Neural cell (in vitro differentiated cells): ENCODE measurements at regions not wholly inside any gene's neighbourhood (a gene's known extent, or its start where the extent isn't known, plus 50 kb on each side); places are given as distances from the start of the nearest gene placed in this dataset.

ENCODE experiments used
- H2AFZ ChIP-seq: fragments of 200-600, 300-800 bp; sonication (generic), shearing (Covaris generic); 2 replicates; pipeline ENCODE4 v1.6.0; 2014; ENCODE audit warnings: low read depth, mild to moderate bottlenecking, antibody characterized with exemption, low read length, moderate library complexity
- H3F3A ChIP-seq: fragments of 200-600 bp; shearing (Covaris generic); 2 replicates; pipeline ENCODE4 v1.6.1; 2016; ENCODE audit warnings: mild to moderate bottlenecking, moderate library complexity, mixed read lengths, antibody characterized with exemption, low read length; ENCODE audit not compliant: insufficient read depth, poor library complexity, severe bottlenecking
- H3K27ac ChIP-seq: fragments of 200-600, 300-800 bp; sonication (generic), shearing (Covaris generic); 2 replicates; pipeline ENCODE4 v1.5.1; 2014; ENCODE audit warnings: mild to moderate bottlenecking, low read length, moderate library complexity
- H3K27me3 ChIP-seq: fragments of 300-800, 200-600 bp; sonication (generic), shearing (Covaris generic); 2 replicates; pipeline ENCODE4 v1.6.0; 2014; ENCODE audit warnings: mild to moderate bottlenecking, low read depth, low read length, moderate library complexity; ENCODE audit not compliant: insufficient read depth
- H3K36me3 ChIP-seq: fragments of 300-800, 200-600 bp; sonication (generic), shearing (Covaris generic); 2 replicates; pipeline ENCODE4 v1.5.1; 2014; ENCODE audit warnings: mild to moderate bottlenecking, antibody characterized with exemption, low read length, moderate library complexity; ENCODE audit not compliant: insufficient read depth
- H3K4me2 ChIP-seq: fragments of 300-800, 200-600 bp; sonication (generic), shearing (Covaris generic); 2 replicates; pipeline ENCODE4 v1.6.0; 2014; ENCODE audit warnings: mild to moderate bottlenecking, low read length
- H3K4me3 ChIP-seq: fragments of 300-800, 200-600 bp; sonication (generic), shearing (Covaris generic); 2 replicates; pipeline ENCODE4 v1.5.1; 2014; ENCODE audit warnings: mild to moderate bottlenecking, low read length, moderate library complexity
- H3K79me2 ChIP-seq: fragments of 200-600 bp; shearing (Covaris generic); replicated peaks from 2 replicates; pipeline ENCODE4 v1.6.0; 2014; ENCODE audit warnings: mild to moderate bottlenecking, low read length, moderate library complexity; ENCODE audit not compliant: insufficient read depth
- H3K9ac ChIP-seq: fragments of 300-800, 200-600 bp; sonication (generic), shearing (Covaris generic); 2 replicates; pipeline ENCODE4 v1.6.1; 2016; ENCODE audit warnings: mild to moderate bottlenecking, low read length, mixed read lengths
- H3K9me2 ChIP-seq: fragments of 200-600 bp; shearing (Covaris generic); 2 replicates; pipeline ENCODE4 v1.6.1; 2016; ENCODE audit warnings: mild to moderate bottlenecking, low read length, mixed read lengths; ENCODE audit not compliant: insufficient read depth
- H3K9me3 ChIP-seq: fragments of 200-600, 300-800 bp; sonication (generic), shearing (Covaris generic); 2 replicates; pipeline ENCODE4 v1.6.1; 2016; ENCODE audit warnings: mild to moderate bottlenecking, mixed run types, low read length, moderate library complexity, mixed read lengths
- H4K20me1 ChIP-seq: fragments of 200-600 bp; shearing (Covaris generic); 2 replicates; pipeline ENCODE4 v1.6.1; 2016; ENCODE audit warnings: mild to moderate bottlenecking, mixed run types; ENCODE audit not compliant: insufficient read depth
- EZH2 ChIP-seq: fragments of 200-600, 300-800 bp; shearing (Covaris generic), sonication (generic); IDR thresholded peaks from 2 replicates; pipeline ENCODE4 v1.6.1; 2014; ENCODE audit warnings: antibody characterized with exemption, low read length, borderline replicate concordance, mild to moderate bottlenecking; ENCODE audit not compliant: insufficient read depth, poor library complexity, severe bottlenecking
- MXI1 ChIP-seq: fragments of 450-650 bp; conservative IDR thresholded peaks from 2 replicates; pipeline ENCODE4 v1.6.1; 2014; ENCODE audit warnings: antibody characterized with exemption, mild to moderate bottlenecking; ENCODE audit not compliant: poor library complexity, severe bottlenecking
- POLR2AphosphoS5 ChIP-seq: IDR thresholded peaks from 2 replicates; pipeline ENCODE4 v1.6.1; 2012
- RAD21 ChIP-seq: fragments of 450-650 bp; conservative IDR thresholded peaks from 2 replicates; pipeline ENCODE4 v1.6.1; 2014; ENCODE audit warnings: antibody characterized with exemption, mild to moderate bottlenecking, moderate library complexity
- SMC3 ChIP-seq: fragments of 450-650 bp; conservative IDR thresholded peaks from 2 replicates; pipeline ENCODE4 v1.6.1; 2014; ENCODE audit warnings: antibody characterized with exemption, mild to moderate bottlenecking, moderate library complexity; ENCODE audit not compliant: poor library complexity
- TAF1 ChIP-seq: IDR thresholded peaks from 2 replicates; pipeline ENCODE4 v1.6.1; 2012; ENCODE audit warnings: low read depth
- TF ChIP-seq, protein P1 (sequence below): fragments of 450-650 bp; IDR thresholded peaks from 2 replicates; pipeline ENCODE4 v1.5.1; 2014; ENCODE audit warnings: antibody characterized with exemption, mild to moderate bottlenecking, moderate library complexity; ENCODE audit not compliant: poor library complexity, severe bottlenecking
- TF ChIP-seq, protein P2 (sequence below): IDR thresholded peaks from 2 replicates; pipeline ENCODE4 v1.6.1; 2012; ENCODE audit warnings: borderline replicate concordance

DNA sequence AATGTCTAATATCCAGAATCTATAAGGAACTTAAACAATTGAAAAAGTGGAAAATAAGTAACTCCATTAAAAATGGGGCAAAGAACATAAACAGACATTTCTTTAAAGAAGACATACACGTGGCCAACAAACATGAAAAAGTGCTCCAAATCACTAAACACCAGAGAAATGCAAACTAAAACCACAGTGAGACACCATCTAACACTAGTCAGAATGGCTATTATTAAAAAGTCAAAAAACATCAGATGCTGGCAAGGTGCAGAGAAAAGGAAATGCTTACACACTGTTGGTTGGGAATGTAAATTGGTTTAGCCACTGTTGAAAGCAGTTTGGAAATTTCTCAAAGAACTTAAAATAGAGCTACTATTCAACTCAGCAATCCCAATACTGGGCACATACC, 169.2 kb upstream of the MANEA start:
- Histone ChIP-seq H4K20me1 (no peaks in the 10 kb centered on the region), H3K4me3 (no peak overlapping the region), H3F3A (no peaks in the 10 kb centered on the region), H3K79me2 (no peaks in the 10 kb centered on the region), H3K4me2 (no peak overlapping the region), H3K9ac (no peak overlapping the region), H3K36me3 (no peaks in the 10 kb centered on the region), H2AFZ (no peak overlapping the region), H3K9me3 (no peaks in the 10 kb centered on the region), H3K27ac (no peak overlapping the region), H3K9me2 (no peaks in the 10 kb centered on the region), H3K27me3 (no peaks in the 10 kb centered on the region)
- TF ChIP-seq, protein P1, sequence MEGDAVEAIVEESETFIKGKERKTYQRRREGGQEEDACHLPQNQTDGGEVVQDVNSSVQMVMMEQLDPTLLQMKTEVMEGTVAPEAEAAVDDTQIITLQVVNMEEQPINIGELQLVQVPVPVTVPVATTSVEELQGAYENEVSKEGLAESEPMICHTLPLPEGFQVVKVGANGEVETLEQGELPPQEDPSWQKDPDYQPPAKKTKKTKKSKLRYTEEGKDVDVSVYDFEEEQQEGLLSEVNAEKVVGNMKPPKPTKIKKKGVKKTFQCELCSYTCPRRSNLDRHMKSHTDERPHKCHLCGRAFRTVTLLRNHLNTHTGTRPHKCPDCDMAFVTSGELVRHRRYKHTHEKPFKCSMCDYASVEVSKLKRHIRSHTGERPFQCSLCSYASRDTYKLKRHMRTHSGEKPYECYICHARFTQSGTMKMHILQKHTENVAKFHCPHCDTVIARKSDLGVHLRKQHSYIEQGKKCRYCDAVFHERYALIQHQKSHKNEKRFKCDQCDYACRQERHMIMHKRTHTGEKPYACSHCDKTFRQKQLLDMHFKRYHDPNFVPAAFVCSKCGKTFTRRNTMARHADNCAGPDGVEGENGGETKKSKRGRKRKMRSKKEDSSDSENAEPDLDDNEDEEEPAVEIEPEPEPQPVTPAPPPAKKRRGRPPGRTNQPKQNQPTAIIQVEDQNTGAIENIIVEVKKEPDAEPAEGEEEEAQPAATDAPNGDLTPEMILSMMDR: no peak
- TF ChIP-seq, protein P2, sequence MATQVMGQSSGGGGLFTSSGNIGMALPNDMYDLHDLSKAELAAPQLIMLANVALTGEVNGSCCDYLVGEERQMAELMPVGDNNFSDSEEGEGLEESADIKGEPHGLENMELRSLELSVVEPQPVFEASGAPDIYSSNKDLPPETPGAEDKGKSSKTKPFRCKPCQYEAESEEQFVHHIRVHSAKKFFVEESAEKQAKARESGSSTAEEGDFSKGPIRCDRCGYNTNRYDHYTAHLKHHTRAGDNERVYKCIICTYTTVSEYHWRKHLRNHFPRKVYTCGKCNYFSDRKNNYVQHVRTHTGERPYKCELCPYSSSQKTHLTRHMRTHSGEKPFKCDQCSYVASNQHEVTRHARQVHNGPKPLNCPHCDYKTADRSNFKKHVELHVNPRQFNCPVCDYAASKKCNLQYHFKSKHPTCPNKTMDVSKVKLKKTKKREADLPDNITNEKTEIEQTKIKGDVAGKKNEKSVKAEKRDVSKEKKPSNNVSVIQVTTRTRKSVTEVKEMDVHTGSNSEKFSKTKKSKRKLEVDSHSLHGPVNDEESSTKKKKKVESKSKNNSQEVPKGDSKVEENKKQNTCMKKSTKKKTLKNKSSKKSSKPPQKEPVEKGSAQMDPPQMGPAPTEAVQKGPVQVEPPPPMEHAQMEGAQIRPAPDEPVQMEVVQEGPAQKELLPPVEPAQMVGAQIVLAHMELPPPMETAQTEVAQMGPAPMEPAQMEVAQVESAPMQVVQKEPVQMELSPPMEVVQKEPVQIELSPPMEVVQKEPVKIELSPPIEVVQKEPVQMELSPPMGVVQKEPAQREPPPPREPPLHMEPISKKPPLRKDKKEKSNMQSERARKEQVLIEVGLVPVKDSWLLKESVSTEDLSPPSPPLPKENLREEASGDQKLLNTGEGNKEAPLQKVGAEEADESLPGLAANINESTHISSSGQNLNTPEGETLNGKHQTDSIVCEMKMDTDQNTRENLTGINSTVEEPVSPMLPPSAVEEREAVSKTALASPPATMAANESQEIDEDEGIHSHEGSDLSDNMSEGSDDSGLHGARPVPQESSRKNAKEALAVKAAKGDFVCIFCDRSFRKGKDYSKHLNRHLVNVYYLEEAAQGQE: no peak

DNA sequence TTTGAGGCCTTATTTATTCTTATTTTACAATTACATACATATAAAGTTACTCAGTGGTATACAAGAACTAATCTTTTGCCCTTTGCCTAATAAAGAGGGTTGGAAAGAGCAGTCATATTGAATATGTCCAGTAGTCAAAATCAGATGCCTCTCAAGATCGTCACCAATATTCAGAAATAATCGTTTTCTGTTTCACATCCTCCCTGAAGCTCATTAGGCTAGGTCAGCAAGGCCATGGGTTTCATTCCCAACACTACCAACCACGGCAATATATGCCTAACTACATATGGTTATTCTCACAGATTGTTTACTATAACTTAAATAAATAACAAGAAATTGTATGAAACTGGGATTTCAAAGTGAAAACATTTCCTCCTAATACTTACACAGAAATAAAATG, 167.2 kb upstream of the MANEA start:
- Histone ChIP-seq H3K79me2 (no peaks in the 10 kb centered on the region), H3K9me3 (no peaks in the 10 kb centered on the region), H3K4me2 (no peak overlapping the region), H3K9ac (no peak overlapping the region), H3K27me3 (no peaks in the 10 kb centered on the region), H3K36me3 (no peaks in the 10 kb centered on the region), H3K9me2 (no peaks in the 10 kb centered on the region), H2AFZ (no peak overlapping the region), H3K4me3 (no peak overlapping the region), H4K20me1 (no peaks in the 10 kb centered on the region), H3K27ac (no peak overlapping the region), H3F3A (no peaks in the 10 kb centered on the region)
- no peak for TF ChIP-seq SMC3
- TF ChIP-seq MXI1: no peak
- no peak for TF ChIP-seq POLR2AphosphoS5

- TF ChIP-seq EZH2 (no peak), TAF1 (no peak), SMC3 (no peak), RAD21 (no peak)
- TF ChIP-seq, protein P2: no peak
- no peak overlapping the region for H3K4me3 ChIP-seq
- no peaks in the 10 kb centered on the region for H3K79me2 ChIP-seq
- H3K27me3 ChIP-seq: no peaks in the 10 kb centered on the region
- no peaks in the 10 kb centered on the region for H3K9me3 ChIP-seq
- H3K27ac ChIP-seq: no peak overlapping the region
- no peaks in the 10 kb centered on the region for H4K20me1 ChIP-seq
- no peaks in the 10 kb centered on the region for H3K9me2 ChIP-seq
- H3K36me3 ChIP-seq: no peaks in the 10 kb centered on the region
- no peak overlapping the region for H3K4me2 ChIP-seq
- no peak overlapping the region for H3K9ac ChIP-seq
- no peak overlapping the region for H2AFZ ChIP-seq
- no peaks in the 10 kb centered on the region for H3F3A ChIP-seq
Measured at GRCh38 chr6:95413789-95414188, 163.5 kb upstream of the MANEA start.
